Adrenal gland (tissue), 9 donors: ENCODE measurements at regions not wholly inside any gene's neighbourhood (a gene's known extent, or its start where the extent isn't known, plus 50 kb on each side); places are given as distances from the start of the nearest gene placed in this dataset.

Source experiments
- DNase-seq, 7 donors: peaks; one replicate each; pipeline ENCODE4 v3.0.0-alpha.2; 2019 to 2020
- H3K27ac ChIP-seq, 5 donors: fragments of 200-600 bp; sonication (generic) in 4 of 5; 1 replicate in 3 of 5; 2 replicates in 2 of 5; pipeline versions ENCODE4 v1.5.1 to v1.8.0; 2016 to 2020; ENCODE audit warnings: mild to moderate bottlenecking in 1 of 5
- H3K27me3 ChIP-seq: fragments of 200-600 bp; 2 replicates; pipeline ENCODE4 v1.8.0; 2021
- H3K36me3 ChIP-seq, 2 donors: fragments of 200-600 bp; replicated peaks in 1 of 2; 1 replicate in 1 of 2; 2 replicates in 1 of 2; pipeline versions ENCODE4 v1.5.1 to v1.8.0; 2018 to 2022
- H3K4me1 ChIP-seq, 2 donors: fragments of 200-600 bp; replicated peaks in 1 of 2; 1 replicate in 1 of 2; 2 replicates in 1 of 2; pipeline versions ENCODE4 v1.5.1 to v1.8.0; 2018 to 2021
- H3K4me3 ChIP-seq, 4 donors: fragments of 200-600 bp; sonication (generic) in 3 of 4; one replicate each; pipeline ENCODE4 v1.5.1; 2016 to 2018
- H3K9me3 ChIP-seq, 3 donors: fragments of 200-600 bp; sonication (generic) in 1 of 3; replicated peaks in 1 of 3; 1 replicate in 2 of 3; 2 replicates in 1 of 3; pipeline versions ENCODE4 v1.5.1 to v1.8.0; 2016 to 2021
- CTCF ChIP-seq, 6 experiments: fragments of 450-650 bp in 4 of 6; fragments of 200-600 bp in 2 of 6; sonication (generic) in 1 of 6; IDR thresholded peaks; 1 replicate in 5 of 6; 2 replicates in 1 of 6; pipeline versions ENCODE4 v1.5.1 to v1.8.0; 2016 to 2021; ENCODE audit warnings: antibody characterized with exemption in 6 of 6, mild to moderate bottlenecking in 2 of 6, moderate library complexity in 1 of 6
- POLR2A ChIP-seq, 2 donors: fragments of 450-650 bp; IDR thresholded peaks; one replicate each; pipeline ENCODE4 v1.6.1; 2017; ENCODE audit warnings: antibody characterized with exemption in 2 of 2, mild to moderate bottlenecking in 2 of 2, moderate library complexity in 1 of 2
- WGBS, 4 donors: extraction: QIAGEN DNeasy Blood & Tissue Kit in 2 of 4; methylation state at CpG; one replicate each; pipeline versions ENCODE4 v1.1.5 to v1.1.7; 2013 to 2017; 5-methylcytosine and 5-hydroxymethylcytosine counted together
- intact Hi-C, 2 donors: fragments of 100-400 bp; cut with DNase I; formaldehyde crosslinking; loops; one replicate each; pipeline versions ENCODE4 v1.14.1 to v1.15.0; 2022 to 2023
- donor health status: healthy with polysubstance abuse.
- donor health status: Bipolar disorder and iron deficiency.
- donor health status: DM: yes; HTN: yes; CAD: no.
- donor health status: DM: no; HTN: no; CAD: no.
- donor health status: DM: no; HTN: no; CAD: no.

- WGBS, 4 donors, result 88 to 95% (median 92%) methylated on average over 5 to 7 of the region's 7 CpGs
- no peak for TF ChIP-seq POLR2A (IDR thresholded peaks at IDR 0.05)
- TF ChIP-seq CTCF (IDR thresholded peaks at IDR 0.05), result no peak
- Histone ChIP-seq H3K27me3 (no peaks in the 10 kb centered on the region), H3K27ac (no peak overlapping the region), H3K9me3 (no peaks in the 10 kb centered on the region), H3K36me3 (no peaks in the 10 kb centered on the region), H3K4me1 (no peaks in the 10 kb centered on the region), H3K4me3 (no peak overlapping the region)
- intact Hi-C loops, result no loop called here
- DNase-seq, result no peak
Measured at GRCh38 chr2:129744141-129744540, 235.3 kb upstream of the RAB6C start.

GRCh38 chr2:129744649-129745048 is 234.8 kb upstream of the RAB6C start:
- Histone ChIP-seq H3K4me3 (no peak overlapping the region), H3K27me3 (no peaks in the 10 kb centered on the region), H3K9me3 (no peaks in the 10 kb centered on the region), H3K36me3 (no peaks in the 10 kb centered on the region), H3K27ac (no peak overlapping the region), H3K4me1 (no peaks in the 10 kb centered on the region)
- TF ChIP-seq POLR2A (IDR thresholded peaks at IDR 0.05), result no peak
- no peak for TF ChIP-seq CTCF (IDR thresholded peaks at IDR 0.05)
- DNase-seq, result no peak
- intact Hi-C loops, result no loop called here
- WGBS, 4 donors, result 48 to 79% (median 78%) methylated on average over 6 to 8 of the region's 8 CpGs

GRCh38 chr2:129747500-129748125 is 231.9 kb upstream of the RAB6C start:
- H3K36me3 ChIP-seq, result no peaks in the 10 kb centered on the region
- intact Hi-C loops, result no loop called here
- no peaks in the 10 kb centered on the region for H3K9me3 ChIP-seq
- TF ChIP-seq POLR2A (IDR thresholded peaks at IDR 0.05) (no peak), CTCF (IDR thresholded peaks at IDR 0.05) (no peak)
- no peak overlapping the region for H3K4me3 ChIP-seq
- DNase-seq, result peak in 1 of 7 donors; percentile 15
- H3K4me1 ChIP-seq, result no peaks in the 10 kb centered on the region
- 79 to 95% (median 91%) methylated on average over 3 to 6 of the region's 6 CpGs for WGBS, 4 donors
- no peaks in the 10 kb centered on the region for H3K27me3 ChIP-seq
- H3K27ac ChIP-seq, result no peak overlapping the region

GRCh38 chr2:129748250-129748649 is 231.2 kb upstream of the RAB6C start:
- no peak for TF ChIP-seq POLR2A (IDR thresholded peaks at IDR 0.05)
- TF ChIP-seq CTCF (IDR thresholded peaks at IDR 0.05), result no peak
- intact Hi-C loops, result no loop called here
- H3K9me3 ChIP-seq, result no peaks in the 10 kb centered on the region
- no peaks in the 10 kb centered on the region for H3K4me1 ChIP-seq
- H3K27ac ChIP-seq, result no peak overlapping the region
- WGBS, 4 donors, result 43 to 75% (median 71%) methylated on average over 1 to 5 of the region's 5 CpGs
- H3K4me3 ChIP-seq, result no peak overlapping the region
- H3K36me3 ChIP-seq, result no peaks in the 10 kb centered on the region
- no peaks in the 10 kb centered on the region for H3K27me3 ChIP-seq
- DNase-seq, result no peak
